ENCODE measurements at regions not wholly inside any gene's neighbourhood (a gene's known extent, or its start where the extent isn't known, plus 50 kb on each side); places are given as distances from the start of the nearest gene placed in this dataset.

DNA sequence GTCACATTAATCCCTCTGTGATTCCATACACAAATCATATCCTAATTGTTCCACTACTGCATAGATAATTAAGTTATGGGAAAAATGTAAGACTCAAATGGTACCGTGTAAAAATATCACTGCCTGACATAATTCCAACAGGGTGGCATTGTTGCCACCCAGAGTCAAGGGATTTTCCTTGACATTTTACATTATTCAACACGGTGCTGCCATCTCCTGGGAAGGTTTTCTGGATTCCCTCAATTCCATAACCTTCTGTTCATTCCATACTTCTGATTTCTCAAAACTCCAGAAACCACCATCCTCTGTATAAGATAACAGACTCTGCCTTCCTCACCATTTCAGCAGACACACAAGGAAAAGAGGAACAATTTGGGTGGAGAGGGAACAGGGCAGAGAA, 495.9 kb downstream of the XPNPEP1 start:
- Histone ChIP-seq H3K9me3 (ENCODE audit: control insufficient read depth, insufficient read depth, low read length) (peaks cover 1% of the 10 kb centered on the region; the same call in 1 of the 2 replicates), H3K36me3 (ENCODE audit: control insufficient read depth, insufficient read depth, low read length) (no peaks in the 10 kb centered on the region), H3K4me1 (ENCODE audit: control insufficient read depth, insufficient read depth, low read length) (no peaks in the 10 kb centered on the region), H3K27ac (ENCODE audit: low read length) (no peak overlapping the region), H3K4me3 (ENCODE audit: low read length) (no peak overlapping the region), H3K27me3 (ENCODE audit: control insufficient read depth, insufficient read depth, low read length) (no peaks in the 10 kb centered on the region; the same call in 1 of the 2 replicates)
- no peak for DNase-seq (ENCODE audit: low read depth, low spot score)
- no CpG with 5 or more reads among the region's 2 CpGs for WGBS (ENCODE audit: insufficient coverage, insufficient read length)

GRCh38 chr10:109426987-109427386, 496.3 kb downstream of the XPNPEP1 start:
- Histone ChIP-seq H3K27ac (ENCODE audit: low read length) (no peak overlapping the region), H3K4me3 (ENCODE audit: low read length) (no peak overlapping the region), H3K4me1 (ENCODE audit: control insufficient read depth, insufficient read depth, low read length) (no peaks in the 10 kb centered on the region), H3K9me3 (ENCODE audit: control insufficient read depth, insufficient read depth, low read length) (peaks cover 1% of the 10 kb centered on the region; the same call in 1 of the 2 replicates), H3K27me3 (ENCODE audit: control insufficient read depth, insufficient read depth, low read length) (no peaks in the 10 kb centered on the region; the same call in 1 of the 2 replicates), H3K36me3 (ENCODE audit: control insufficient read depth, insufficient read depth, low read length) (no peaks in the 10 kb centered on the region)
- WGBS (ENCODE audit: insufficient coverage, insufficient read length), result no CpG with 5 or more reads among the region's 2 CpGs
- no peak for DNase-seq (ENCODE audit: low read depth, low spot score)

DNA sequence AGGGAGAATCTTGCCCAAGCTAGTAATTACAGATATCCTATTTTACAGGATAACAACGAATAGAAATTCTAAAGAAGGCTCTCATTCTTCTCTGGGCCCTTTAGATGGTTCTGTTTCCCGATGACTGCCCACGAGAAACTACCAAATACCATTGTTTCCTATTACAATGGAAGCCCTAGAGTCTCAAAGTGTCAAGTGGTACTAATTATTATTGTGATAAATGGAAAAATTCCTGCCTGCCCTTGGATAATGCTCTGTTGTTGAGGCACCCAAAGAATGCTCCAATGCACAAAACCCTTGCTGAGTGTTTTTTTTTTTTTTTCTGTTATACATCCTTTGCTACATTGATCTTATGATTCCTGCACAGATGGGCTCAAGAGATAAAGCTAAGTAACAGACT, 504.5 kb downstream of the XPNPEP1 start:
- no CpG with 5 or more reads among the region's 3 CpGs for WGBS (ENCODE audit: insufficient coverage, insufficient read length)
- Histone ChIP-seq H3K9me3 (ENCODE audit: control insufficient read depth, insufficient read depth, low read length) (no peaks in the 10 kb centered on the region), H3K36me3 (ENCODE audit: control insufficient read depth, insufficient read depth, low read length) (no peaks in the 10 kb centered on the region), H3K4me3 (ENCODE audit: low read length) (no peak overlapping the region), H3K4me1 (ENCODE audit: control insufficient read depth, insufficient read depth, low read length) (no peaks in the 10 kb centered on the region), H3K27ac (ENCODE audit: low read length) (no peak overlapping the region), H3K27me3 (ENCODE audit: control insufficient read depth, insufficient read depth, low read length) (no peaks in the 10 kb centered on the region)
- DNase-seq (ENCODE audit: low read depth, low spot score), result no peak

DNA sequence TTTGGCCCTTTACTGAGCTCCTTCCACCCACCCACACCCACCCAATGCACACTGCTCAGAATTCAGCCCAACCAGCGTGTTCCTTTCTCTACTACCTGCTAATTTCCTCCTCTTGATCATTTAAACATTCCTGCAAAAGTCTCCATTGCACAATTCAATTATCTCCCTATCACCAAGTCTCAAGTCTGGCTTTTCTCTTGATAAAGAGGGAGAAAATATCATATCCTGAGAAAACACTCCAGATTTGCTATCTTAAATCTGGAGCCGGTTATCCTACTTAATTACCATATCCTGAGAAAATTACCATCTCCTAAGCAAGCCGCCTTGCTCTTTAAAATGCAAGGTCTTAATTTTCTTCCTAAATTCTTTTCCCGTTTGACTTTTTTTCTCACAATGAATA, 505.5 kb downstream of the XPNPEP1 start:
- H3K4me1 ChIP-seq (ENCODE audit: control insufficient read depth, insufficient read depth, low read length), result no peaks in the 10 kb centered on the region
- DNase-seq (ENCODE audit: low read depth, low spot score), result no peak
- no CpG with 5 or more reads among the region's 4 CpGs for WGBS (ENCODE audit: insufficient coverage, insufficient read length)
- no peak overlapping the region for H3K27ac ChIP-seq (ENCODE audit: low read length)
- H3K9me3 ChIP-seq (ENCODE audit: control insufficient read depth, insufficient read depth, low read length), result no peaks in the 10 kb centered on the region
- H3K4me3 ChIP-seq (ENCODE audit: low read length), result no peak overlapping the region
- no peaks in the 10 kb centered on the region for H3K27me3 ChIP-seq (ENCODE audit: control insufficient read depth, insufficient read depth, low read length)
- H3K36me3 ChIP-seq (ENCODE audit: control insufficient read depth, insufficient read depth, low read length), result no peaks in the 10 kb centered on the region

DNA sequence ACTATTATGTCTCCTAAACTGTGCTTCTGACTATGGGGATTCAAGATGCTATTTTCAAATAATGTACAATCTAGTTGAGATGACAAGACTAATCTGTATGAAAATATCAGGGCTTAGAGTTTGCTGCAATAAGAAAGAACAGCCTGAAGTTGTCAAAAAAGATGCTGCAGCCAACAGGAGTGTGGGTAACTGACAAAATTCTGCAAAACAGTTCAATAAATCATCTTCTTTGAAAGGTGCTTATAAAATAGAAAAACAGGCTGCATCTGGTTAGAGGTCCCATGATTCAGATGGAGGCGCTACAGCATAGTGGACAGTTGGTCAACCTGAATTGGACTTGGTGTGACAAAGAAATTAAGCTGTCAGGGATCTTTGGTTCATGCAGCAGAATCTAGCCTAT, 511.0 kb downstream of the XPNPEP1 start:
- no peaks in the 10 kb centered on the region for H3K27me3 ChIP-seq (ENCODE audit: control insufficient read depth, insufficient read depth, low read length)
- no peak overlapping the region for H3K4me3 ChIP-seq (ENCODE audit: low read length)
- no peaks in the 10 kb centered on the region for H3K4me1 ChIP-seq (ENCODE audit: control insufficient read depth, insufficient read depth, low read length)
- H3K27ac ChIP-seq (ENCODE audit: low read length), result no peak overlapping the region
- no peaks in the 10 kb centered on the region for H3K36me3 ChIP-seq (ENCODE audit: control insufficient read depth, insufficient read depth, low read length)
- H3K9me3 ChIP-seq (ENCODE audit: control insufficient read depth, insufficient read depth, low read length), result no peaks in the 10 kb centered on the region
- WGBS (ENCODE audit: insufficient coverage, insufficient read length), result no CpG with 5 or more reads among the region's 1 CpG
- DNase-seq (ENCODE audit: low read depth, low spot score), result no peak

GRCh38 chr10:109411917-109412316, 511.4 kb downstream of the XPNPEP1 start:
- no peak for DNase-seq (ENCODE audit: low read depth, low spot score)
- H3K9me3 ChIP-seq (ENCODE audit: control insufficient read depth, insufficient read depth, low read length), result no peaks in the 10 kb centered on the region
- no peak overlapping the region for H3K27ac ChIP-seq (ENCODE audit: low read length)
- H3K36me3 ChIP-seq (ENCODE audit: control insufficient read depth, insufficient read depth, low read length), result no peaks in the 10 kb centered on the region
- no peaks in the 10 kb centered on the region for H3K27me3 ChIP-seq (ENCODE audit: control insufficient read depth, insufficient read depth, low read length)
- no peaks in the 10 kb centered on the region for H3K4me1 ChIP-seq (ENCODE audit: control insufficient read depth, insufficient read depth, low read length)
- no CpG with 5 or more reads among the region's 3 CpGs for WGBS (ENCODE audit: insufficient coverage, insufficient read length)
- H3K4me3 ChIP-seq (ENCODE audit: low read length), result no peak overlapping the region

DNA sequence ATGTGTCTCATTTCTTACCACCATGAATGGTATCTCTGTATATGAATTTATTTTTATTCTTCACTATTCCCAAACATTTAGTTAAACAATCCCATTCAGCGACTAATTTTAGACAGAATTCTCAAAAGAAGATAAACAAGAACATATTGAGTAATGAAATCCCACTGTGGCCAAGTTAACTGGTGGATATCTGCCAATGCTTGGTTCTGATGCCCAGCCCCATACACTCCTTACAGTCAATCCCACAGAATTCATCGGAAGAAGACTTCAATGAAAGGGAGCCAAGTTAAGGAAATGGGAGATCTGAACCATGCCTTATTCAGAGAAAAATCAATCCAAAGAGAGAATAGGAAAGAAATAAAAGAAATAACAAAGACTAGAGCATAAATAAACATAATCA, 518.0 kb downstream of the XPNPEP1 start:
- no peak overlapping the region for H3K4me3 ChIP-seq (ENCODE audit: low read length)
- H3K4me1 ChIP-seq (ENCODE audit: control insufficient read depth, insufficient read depth, low read length), result no peaks in the 10 kb centered on the region
- H3K27me3 ChIP-seq (ENCODE audit: control insufficient read depth, insufficient read depth, low read length), result no peaks in the 10 kb centered on the region
- WGBS (ENCODE audit: insufficient coverage, insufficient read length), result no CpG with 5 or more reads among the region's 2 CpGs
- H3K27ac ChIP-seq (ENCODE audit: low read length), result no peak overlapping the region
- peaks cover 2% of the 10 kb centered on the region; the same call in 1 of the 2 replicates for H3K9me3 ChIP-seq (ENCODE audit: control insufficient read depth, insufficient read depth, low read length)
- no peak for DNase-seq (ENCODE audit: low read depth, low spot score)
- no peaks in the 10 kb centered on the region for H3K36me3 ChIP-seq (ENCODE audit: control insufficient read depth, insufficient read depth, low read length)

- WGBS (ENCODE audit: insufficient coverage, insufficient read length), result no CpG with 5 or more reads among the region's 2 CpGs
- no peaks in the 10 kb centered on the region for H3K36me3 ChIP-seq (ENCODE audit: control insufficient read depth, insufficient read depth, low read length)
- no peak overlapping the region for H3K27ac ChIP-seq (ENCODE audit: low read length)
- H3K4me1 ChIP-seq (ENCODE audit: control insufficient read depth, insufficient read depth, low read length), result no peaks in the 10 kb centered on the region
- no peak for DNase-seq (ENCODE audit: low read depth, low spot score)
- H3K9me3 ChIP-seq (ENCODE audit: control insufficient read depth, insufficient read depth, low read length), result peaks cover 2% of the 10 kb centered on the region; the same call in 1 of the 2 replicates
- no peaks in the 10 kb centered on the region for H3K27me3 ChIP-seq (ENCODE audit: control insufficient read depth, insufficient read depth, low read length)
- H3K4me3 ChIP-seq (ENCODE audit: low read length), result no peak overlapping the region
These were observed 519.8 kb downstream of the XPNPEP1 start for GRCh38 chr10:109403551-109403950.

DNA sequence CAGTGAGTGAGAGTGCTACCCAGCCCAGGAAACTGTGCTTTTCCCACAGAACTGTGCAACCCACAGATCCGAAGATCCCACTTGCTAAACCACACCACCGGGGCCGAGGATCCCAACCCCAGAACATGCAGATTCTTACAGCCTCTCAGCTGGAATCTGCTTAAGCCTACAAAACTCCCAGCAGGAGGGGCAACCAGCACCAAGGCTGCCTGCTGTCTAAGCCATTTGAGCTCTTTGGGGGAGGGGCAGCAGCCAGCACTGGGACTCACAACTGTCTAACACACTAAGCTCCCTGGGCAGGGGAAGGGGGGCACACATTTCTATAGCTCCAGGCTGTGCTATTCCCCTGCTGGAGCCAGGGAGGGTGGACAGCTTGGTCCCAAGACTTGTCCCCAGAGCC, 529.9 kb downstream of the XPNPEP1 start:
- no CpG with 5 or more reads among the region's 3 CpGs for WGBS (ENCODE audit: insufficient coverage, insufficient read length)
- no peaks in the 10 kb centered on the region for H3K4me1 ChIP-seq (ENCODE audit: control insufficient read depth, insufficient read depth, low read length)
- H3K27me3 ChIP-seq (ENCODE audit: control insufficient read depth, insufficient read depth, low read length), result no peaks in the 10 kb centered on the region
- no peaks in the 10 kb centered on the region for H3K36me3 ChIP-seq (ENCODE audit: control insufficient read depth, insufficient read depth, low read length)
- H3K4me3 ChIP-seq (ENCODE audit: low read length), result no peak overlapping the region
- H3K27ac ChIP-seq (ENCODE audit: low read length), result no peak overlapping the region
- no peak for DNase-seq (ENCODE audit: low read depth, low spot score)
- no peaks in the 10 kb centered on the region; the same call in 1 of the 2 replicates for H3K9me3 ChIP-seq (ENCODE audit: control insufficient read depth, insufficient read depth, low read length)

DNA sequence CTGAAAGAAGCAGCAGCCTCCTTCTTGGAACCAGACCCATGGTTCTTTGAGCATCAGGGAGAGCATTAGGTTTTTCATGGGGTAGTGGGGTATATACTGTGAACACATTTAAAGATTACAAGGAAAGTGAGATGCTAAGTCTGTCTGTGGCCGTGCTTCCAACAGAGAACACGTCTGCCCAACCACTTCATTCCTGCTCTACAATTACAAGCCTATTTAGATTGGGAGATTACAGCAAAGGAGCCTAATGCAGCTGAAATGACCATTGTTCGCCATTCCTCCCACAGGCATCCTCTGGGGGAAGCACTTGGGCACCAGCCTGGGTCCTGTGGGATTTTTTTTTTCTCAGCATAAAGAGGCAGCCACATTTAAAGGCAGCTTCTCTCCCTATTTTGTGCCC, 536.4 kb downstream of the XPNPEP1 start:
- peaks cover 1% of the 10 kb centered on the region; the same call in 1 of the 2 replicates for H3K9me3 ChIP-seq (ENCODE audit: control insufficient read depth, insufficient read depth, low read length)
- no CpG with 5 or more reads among the region's 3 CpGs for WGBS (ENCODE audit: insufficient coverage, insufficient read length)
- no peak overlapping the region for H3K27ac ChIP-seq (ENCODE audit: low read length)
- no peaks in the 10 kb centered on the region for H3K27me3 ChIP-seq (ENCODE audit: control insufficient read depth, insufficient read depth, low read length)
- DNase-seq (ENCODE audit: low read depth, low spot score), result no peak
- H3K4me1 ChIP-seq (ENCODE audit: control insufficient read depth, insufficient read depth, low read length), result no peaks in the 10 kb centered on the region
- H3K4me3 ChIP-seq (ENCODE audit: low read length), result no peak overlapping the region
- no peaks in the 10 kb centered on the region for H3K36me3 ChIP-seq (ENCODE audit: control insufficient read depth, insufficient read depth, low read length)

GRCh38 chr10:109386101-109386500, 537.2 kb downstream of the XPNPEP1 start:
- Histone ChIP-seq H3K9me3 (ENCODE audit: control insufficient read depth, insufficient read depth, low read length) (peaks cover 3% of the 10 kb centered on the region), H3K36me3 (ENCODE audit: control insufficient read depth, insufficient read depth, low read length) (no peaks in the 10 kb centered on the region), H3K27me3 (ENCODE audit: control insufficient read depth, insufficient read depth, low read length) (no peaks in the 10 kb centered on the region), H3K4me1 (ENCODE audit: control insufficient read depth, insufficient read depth, low read length) (no peaks in the 10 kb centered on the region), H3K4me3 (ENCODE audit: low read length) (no peak overlapping the region), H3K27ac (ENCODE audit: low read length) (no peak overlapping the region)
- WGBS (ENCODE audit: insufficient coverage, insufficient read length), result no CpG with 5 or more reads among the region's 1 CpG
- DNase-seq (ENCODE audit: low read depth, low spot score), result no peak
